ENCODE measurements at regions not wholly inside any gene's neighbourhood (a gene's known extent, or its start where the extent isn't known, plus 50 kb on each side); places are given as distances from the start of the nearest gene placed in this dataset.

DNA sequence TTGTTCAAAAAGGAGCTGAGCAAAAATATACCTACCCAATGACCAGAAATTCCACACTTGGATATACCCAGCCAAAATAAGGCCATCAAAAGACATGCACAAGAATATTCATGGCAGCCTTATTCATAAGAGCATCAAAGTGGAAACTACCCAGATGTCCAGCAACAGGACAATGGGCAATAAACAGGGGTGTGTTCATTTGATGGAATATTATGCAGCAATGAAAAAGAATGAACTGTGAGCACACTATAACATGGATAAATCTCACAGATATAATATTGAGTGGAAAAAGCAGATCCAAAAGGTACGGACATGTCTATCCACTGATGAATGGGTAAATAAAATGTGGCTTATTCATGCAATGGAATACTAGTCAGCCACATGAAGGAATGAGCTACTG, 209.2 kb upstream of the LHX5 start:
- no peaks in the 10 kb centered on the region for H3K9me3 ChIP-seq
- peaks cover 0 to 3% of the 10 kb centered on the region in 2 donors for H3K27me3 ChIP-seq
- no peaks in the 10 kb centered on the region for H3K4me1 ChIP-seq
- DNase-seq (ENCODE audit: low spot score in 2 of 2) = no peak
- no peaks in the 10 kb centered on the region for H3K36me3 ChIP-seq
- H3K4me3 ChIP-seq = no peak overlapping the region
- WGBS, 2 donors = 87 to 96% methylated on average over 1 of the region's 1 CpG
- no peak for TF ChIP-seq EP300 (IDR thresholded peaks at IDR 0.05)
- TF ChIP-seq, protein P1, sequence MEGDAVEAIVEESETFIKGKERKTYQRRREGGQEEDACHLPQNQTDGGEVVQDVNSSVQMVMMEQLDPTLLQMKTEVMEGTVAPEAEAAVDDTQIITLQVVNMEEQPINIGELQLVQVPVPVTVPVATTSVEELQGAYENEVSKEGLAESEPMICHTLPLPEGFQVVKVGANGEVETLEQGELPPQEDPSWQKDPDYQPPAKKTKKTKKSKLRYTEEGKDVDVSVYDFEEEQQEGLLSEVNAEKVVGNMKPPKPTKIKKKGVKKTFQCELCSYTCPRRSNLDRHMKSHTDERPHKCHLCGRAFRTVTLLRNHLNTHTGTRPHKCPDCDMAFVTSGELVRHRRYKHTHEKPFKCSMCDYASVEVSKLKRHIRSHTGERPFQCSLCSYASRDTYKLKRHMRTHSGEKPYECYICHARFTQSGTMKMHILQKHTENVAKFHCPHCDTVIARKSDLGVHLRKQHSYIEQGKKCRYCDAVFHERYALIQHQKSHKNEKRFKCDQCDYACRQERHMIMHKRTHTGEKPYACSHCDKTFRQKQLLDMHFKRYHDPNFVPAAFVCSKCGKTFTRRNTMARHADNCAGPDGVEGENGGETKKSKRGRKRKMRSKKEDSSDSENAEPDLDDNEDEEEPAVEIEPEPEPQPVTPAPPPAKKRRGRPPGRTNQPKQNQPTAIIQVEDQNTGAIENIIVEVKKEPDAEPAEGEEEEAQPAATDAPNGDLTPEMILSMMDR (IDR thresholded peaks at IDR 0.05) = no peak
- TF ChIP-seq POLR2A (IDR thresholded peaks at IDR 0.05) = no peak
- H3K27ac ChIP-seq = no peak overlapping the region

DNA sequence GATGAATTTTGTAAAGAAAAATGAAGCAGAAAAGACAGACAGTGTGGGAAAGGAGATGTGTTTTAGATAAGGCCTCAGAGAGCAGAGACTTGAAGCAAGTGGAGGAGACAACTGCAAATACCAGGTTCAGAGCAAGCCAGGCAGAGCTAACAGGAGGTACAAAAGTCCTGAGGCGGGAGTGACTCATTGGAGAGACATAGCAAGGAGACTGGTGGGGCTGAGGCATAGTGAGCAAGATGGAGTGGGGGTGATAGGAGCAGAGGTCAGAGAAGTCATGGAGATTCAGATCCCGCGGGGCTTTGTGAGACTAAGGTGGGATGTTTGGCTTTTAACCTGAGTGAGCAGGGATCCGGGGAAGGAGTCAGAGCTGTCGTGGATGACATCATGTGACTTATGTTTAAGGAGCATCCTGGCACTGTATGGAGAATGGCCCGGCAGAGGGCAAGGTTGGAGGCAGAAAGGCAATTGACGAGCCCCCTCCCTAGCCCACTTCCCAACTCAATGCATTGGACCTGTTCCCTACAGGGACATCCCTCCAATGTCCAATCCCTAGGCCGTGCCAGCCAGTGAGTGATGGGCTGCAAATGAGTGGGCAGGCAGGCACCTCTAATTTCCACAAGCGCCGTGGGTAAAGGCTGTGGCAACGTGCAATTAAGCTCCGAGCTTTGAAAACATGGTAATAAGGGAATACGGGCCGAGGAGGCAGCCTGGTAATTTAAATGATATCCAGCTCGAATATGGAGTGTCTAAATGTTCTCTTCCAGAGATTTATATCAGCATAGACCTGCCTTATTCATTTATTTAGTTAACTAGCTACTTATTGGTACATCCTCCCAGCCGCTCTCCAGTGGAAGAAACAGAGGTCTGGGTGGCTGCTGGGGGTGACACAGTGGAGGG, 206.8 kb upstream of the LHX5 start:
- peaks cover 0 to 13% of the 10 kb centered on the region in 2 donors for H3K27me3 ChIP-seq
- no peaks in the 10 kb centered on the region for H3K9me3 ChIP-seq
- H3K36me3 ChIP-seq = no peaks in the 10 kb centered on the region
- no peaks in the 10 kb centered on the region for H3K4me1 ChIP-seq
- H3K27ac ChIP-seq = no peak overlapping the region
- TF ChIP-seq, protein P1 (IDR thresholded peaks at IDR 0.05) = no peak
- no peak for TF ChIP-seq EP300 (IDR thresholded peaks at IDR 0.05)
- no peak for TF ChIP-seq POLR2A (IDR thresholded peaks at IDR 0.05)
- no peak overlapping the region for H3K4me3 ChIP-seq
- WGBS, 2 donors = 64 to 72% methylated on average over 16 of the region's 16 CpGs
- DNase-seq (ENCODE audit: low spot score in 2 of 2) = no peak

DNA sequence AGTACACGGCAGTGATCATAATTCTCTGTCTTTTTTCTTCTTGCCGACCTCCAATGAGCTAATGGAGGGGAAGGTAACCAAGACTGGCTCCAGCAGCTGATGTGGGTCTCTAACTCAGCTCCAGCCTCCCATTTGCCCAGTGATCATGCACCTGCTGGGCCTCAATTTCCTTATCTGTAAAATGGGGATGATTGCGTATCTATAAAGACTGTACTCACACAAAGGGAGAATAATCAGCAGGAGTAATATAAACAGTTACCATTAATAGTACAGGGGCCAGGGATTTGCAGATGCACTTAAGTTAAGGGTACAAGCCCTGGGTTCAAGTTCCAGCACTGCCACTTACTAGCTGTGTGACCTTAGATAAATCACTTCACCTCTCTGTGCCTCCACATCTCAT, 204.9 kb upstream of the LHX5 start:
- Histone ChIP-seq H3K27me3 (peaks cover 0 to 20% of the 10 kb centered on the region in 2 donors), H3K4me3 (no peak overlapping the region), H3K27ac (no peak overlapping the region), H3K4me1 (no peaks in the 10 kb centered on the region), H3K9me3 (no peaks in the 10 kb centered on the region), H3K36me3 (no peaks in the 10 kb centered on the region)
- TF ChIP-seq EP300 (IDR thresholded peaks at IDR 0.05) = no peak
- 73 to 85% methylated on average over 3 of the region's 3 CpGs for WGBS, 2 donors
- DNase-seq (ENCODE audit: low spot score in 2 of 2) = no peak

DNA sequence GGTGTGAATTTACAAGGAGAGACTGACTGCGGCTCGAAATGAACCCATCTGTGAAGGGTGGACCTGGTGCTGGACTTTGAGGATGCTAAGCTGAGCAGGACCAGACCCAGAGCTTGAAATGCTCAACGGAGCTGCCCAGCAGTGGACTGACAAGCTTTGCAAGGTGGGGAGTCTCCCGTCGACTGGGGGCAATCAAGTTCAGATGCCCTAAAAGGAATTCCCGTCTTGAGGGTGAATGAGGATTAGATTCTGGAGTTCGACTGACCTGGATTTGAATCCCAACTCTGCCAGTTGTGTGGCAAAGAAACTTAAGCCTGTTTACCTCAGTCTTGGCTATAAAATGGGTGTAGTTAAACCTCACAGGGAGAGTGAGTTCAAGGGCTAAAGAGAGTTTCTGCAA, 204.4 kb upstream of the LHX5 start:
- H3K4me1 ChIP-seq = no peaks in the 10 kb centered on the region
- peaks cover 0 to 20% of the 10 kb centered on the region in 2 donors for H3K27me3 ChIP-seq
- no peak overlapping the region for H3K4me3 ChIP-seq
- H3K9me3 ChIP-seq = no peaks in the 10 kb centered on the region
- no peaks in the 10 kb centered on the region for H3K36me3 ChIP-seq
- TF ChIP-seq EP300 (IDR thresholded peaks at IDR 0.05) = no peak
- TF ChIP-seq, protein P1 (IDR thresholded peaks at IDR 0.05) = no peak
- no peak for TF ChIP-seq POLR2A (IDR thresholded peaks at IDR 0.05)
- 76 to 79% methylated on average over 7 of the region's 7 CpGs for WGBS, 2 donors
- DNase-seq (ENCODE audit: low spot score in 2 of 2) = no peak
- H3K27ac ChIP-seq = no peak overlapping the region

DNA sequence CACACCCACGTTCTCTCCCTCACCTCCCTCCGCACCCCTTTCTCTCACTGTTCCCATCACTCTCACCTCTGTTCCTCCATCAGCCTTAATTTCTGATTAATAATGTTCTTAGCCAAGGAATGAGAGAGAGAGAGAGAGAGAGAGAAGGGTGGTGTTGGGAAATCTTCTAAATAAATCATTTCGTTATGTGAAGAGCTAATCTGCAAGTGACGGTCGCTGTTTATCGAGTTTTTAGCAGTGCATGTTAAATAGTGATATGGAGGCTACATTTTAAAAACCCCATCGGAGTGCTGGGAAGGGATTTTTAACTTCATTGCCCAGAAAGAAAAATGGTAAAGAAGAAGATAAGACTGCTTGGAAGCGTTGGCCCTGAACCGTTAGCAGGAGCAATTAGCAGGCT, 203.3 kb upstream of the LHX5 start:
- TF ChIP-seq, protein P1 (IDR thresholded peaks at IDR 0.05) = no peak
- TF ChIP-seq EP300 (IDR thresholded peaks at IDR 0.05) = no peak
- no peak for TF ChIP-seq POLR2A (IDR thresholded peaks at IDR 0.05)
- Histone ChIP-seq H3K27me3 (peaks cover 0 to 24% of the 10 kb centered on the region in 2 donors), H3K4me3 (no peak overlapping the region), H3K27ac (no peak overlapping the region), H3K36me3 (no peaks in the 10 kb centered on the region), H3K9me3 (no peaks in the 10 kb centered on the region), H3K4me1 (no peaks in the 10 kb centered on the region)
- DNase-seq (ENCODE audit: low spot score in 2 of 2) = no peak
- WGBS, 2 donors = 56 to 58% methylated on average over 9 of the region's 9 CpGs
